Fibroblast of lung (primary cell): ENCODE measurements at regions not wholly inside any gene's neighbourhood (a gene's known extent, or its start where the extent isn't known, plus 50 kb on each side); places are given as distances from the start of the nearest gene placed in this dataset.

Experiments used
- DNase-seq, 2 donors: peaks; one replicate each; pipeline versions ENCODE4 v3.0.0 to v3.0.0-alpha.2; 2010; ENCODE audit warnings: low read depth in 2 of 2
- H2AFZ ChIP-seq: 2 replicates; pipeline ENCODE4 v1.5.1; 2012; ENCODE audit warnings: low read length, control low read depth, inconsistent platforms
- H3K27ac ChIP-seq: 2 replicates; pipeline ENCODE4 v1.5.1; 2011; ENCODE audit warnings: low read length, control low read depth; ENCODE audit not compliant: insufficient read depth
- H3K27me3 ChIP-seq: 2 replicates; pipeline ENCODE4 v1.5.1; 2011; ENCODE audit warnings: mild to moderate bottlenecking, low read length; ENCODE audit not compliant: control insufficient read depth, insufficient read depth
- H3K36me3 ChIP-seq: 2 replicates; pipeline ENCODE4 v1.5.1; 2011; ENCODE audit warnings: low read length; ENCODE audit not compliant: control insufficient read depth, insufficient read depth
- H3K4me1 ChIP-seq: 2 replicates; pipeline ENCODE4 v1.5.1; 2011; ENCODE audit warnings: low read length; ENCODE audit not compliant: control insufficient read depth, insufficient read depth; ENCODE audit errors: extremely low read depth
- H3K4me2 ChIP-seq: 2 replicates; pipeline ENCODE4 v1.5.1; 2011; ENCODE audit warnings: low read length, control low read depth; ENCODE audit not compliant: insufficient read depth; ENCODE audit errors: extremely low read depth
- H3K4me3 ChIP-seq, 4 experiments: fragments of 200-600 bp in 1 of 4; sonication (generic) in 1 of 4; replicated peaks in 1 of 4; 2 replicates each; pipeline ENCODE4 v1.5.1; 2011 to 2016; ENCODE audit warnings: low read length in 4 of 4, low read depth in 3 of 4, mild to moderate bottlenecking in 3 of 4, control low read depth in 2 of 4, inconsistent platforms in 1 of 4, mixed read lengths in 1 of 4; ENCODE audit not compliant: insufficient read depth in 1 of 4; ENCODE audit errors: control extremely low read depth in 1 of 4
- H3K79me2 ChIP-seq: 2 replicates; pipeline ENCODE4 v1.5.1; 2012; ENCODE audit warnings: mild to moderate bottlenecking, low read length, inconsistent platforms; ENCODE audit not compliant: control insufficient read depth, insufficient read depth
- H3K9ac ChIP-seq: 2 replicates; pipeline ENCODE4 v1.5.1; 2011; ENCODE audit warnings: mild to moderate bottlenecking, low read length, control low read depth; ENCODE audit not compliant: insufficient read depth
- H3K9me3 ChIP-seq: 2 replicates; pipeline ENCODE4 v1.5.1; 2012; ENCODE audit warnings: low read depth, low read length; ENCODE audit not compliant: control insufficient read depth, insufficient read depth
- H4K20me1 ChIP-seq: 2 replicates; pipeline ENCODE4 v1.5.1; 2011; ENCODE audit warnings: low read length; ENCODE audit not compliant: control insufficient read depth, insufficient read depth; ENCODE audit errors: extremely low read depth
- EZH2 ChIP-seq: IDR thresholded peaks from 2 replicates; pipeline ENCODE4 v1.5.1; 2012; ENCODE audit warnings: low read length, control low read depth, mild to moderate bottlenecking; ENCODE audit errors: missing control alignments
- TF ChIP-seq, protein P1 (sequence below), 2 donors: IDR thresholded peaks in 1 of 2; conservative IDR thresholded peaks in 1 of 2; 1 replicate in 1 of 2; 2 replicates in 1 of 2; pipeline ENCODE4 v1.5.1; 2011 to 2012; ENCODE audit warnings: low read length in 2 of 2, control low read depth in 1 of 2, inconsistent platforms in 1 of 2, low read depth in 1 of 2, mild to moderate bottlenecking in 1 of 2

DNA sequence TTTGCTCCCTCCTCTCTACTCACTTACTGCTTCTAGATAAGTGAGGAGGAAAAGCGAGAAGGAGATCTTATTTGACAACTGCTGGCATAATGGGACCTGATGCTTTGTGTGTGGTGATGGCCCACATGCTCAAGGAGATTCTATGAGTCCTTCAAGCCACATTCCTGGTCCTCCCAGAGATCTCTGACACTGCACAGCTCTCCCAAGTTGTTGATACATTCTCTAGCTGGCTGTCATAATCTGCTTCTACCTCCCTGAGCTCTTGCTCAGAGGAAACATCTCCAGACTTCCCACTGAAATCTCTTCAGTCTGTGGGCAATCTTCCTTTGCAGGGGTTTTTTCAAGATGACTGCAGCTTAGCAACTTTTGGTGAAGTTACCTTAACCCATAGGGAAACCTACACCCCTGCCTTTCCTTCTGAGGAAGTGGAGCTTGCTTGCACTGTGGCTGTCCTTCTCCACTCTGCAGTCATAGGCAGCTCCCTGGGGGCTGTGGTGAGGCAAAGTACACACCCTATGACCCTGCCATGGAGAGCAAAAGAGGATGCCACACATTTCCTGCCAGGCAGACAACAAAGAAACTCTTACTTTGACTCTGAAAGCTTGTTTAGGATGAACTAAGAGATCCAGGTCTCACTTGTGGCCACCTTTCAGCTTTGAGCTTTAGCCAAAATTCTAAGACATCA is 163.8 kb downstream of the TMEM38B start:
- Histone ChIP-seq H3K9me3 (no peaks in the 10 kb centered on the region), H3K4me1 (no peaks in the 10 kb centered on the region), H3K4me3 (no peak overlapping the region), H4K20me1 (no peaks in the 10 kb centered on the region), H3K4me2 (no peak overlapping the region), H3K36me3 (no peaks in the 10 kb centered on the region), H3K79me2 (no peaks in the 10 kb centered on the region), H3K27ac (no peak overlapping the region), H3K9ac (no peak overlapping the region), H2AFZ (no peak overlapping the region), H3K27me3 (no peaks in the 10 kb centered on the region)
- no peak for DNase-seq
- TF ChIP-seq, protein P1, sequence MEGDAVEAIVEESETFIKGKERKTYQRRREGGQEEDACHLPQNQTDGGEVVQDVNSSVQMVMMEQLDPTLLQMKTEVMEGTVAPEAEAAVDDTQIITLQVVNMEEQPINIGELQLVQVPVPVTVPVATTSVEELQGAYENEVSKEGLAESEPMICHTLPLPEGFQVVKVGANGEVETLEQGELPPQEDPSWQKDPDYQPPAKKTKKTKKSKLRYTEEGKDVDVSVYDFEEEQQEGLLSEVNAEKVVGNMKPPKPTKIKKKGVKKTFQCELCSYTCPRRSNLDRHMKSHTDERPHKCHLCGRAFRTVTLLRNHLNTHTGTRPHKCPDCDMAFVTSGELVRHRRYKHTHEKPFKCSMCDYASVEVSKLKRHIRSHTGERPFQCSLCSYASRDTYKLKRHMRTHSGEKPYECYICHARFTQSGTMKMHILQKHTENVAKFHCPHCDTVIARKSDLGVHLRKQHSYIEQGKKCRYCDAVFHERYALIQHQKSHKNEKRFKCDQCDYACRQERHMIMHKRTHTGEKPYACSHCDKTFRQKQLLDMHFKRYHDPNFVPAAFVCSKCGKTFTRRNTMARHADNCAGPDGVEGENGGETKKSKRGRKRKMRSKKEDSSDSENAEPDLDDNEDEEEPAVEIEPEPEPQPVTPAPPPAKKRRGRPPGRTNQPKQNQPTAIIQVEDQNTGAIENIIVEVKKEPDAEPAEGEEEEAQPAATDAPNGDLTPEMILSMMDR (conservative IDR thresholded peaks at IDR 0.05 in 1 of 2, IDR thresholded peaks at IDR 0.05 in 1 of 2; ENCODE audit: low read depth in 1 of 2, low read length in 2 of 2) = no peak
- no peak for TF ChIP-seq EZH2

DNA sequence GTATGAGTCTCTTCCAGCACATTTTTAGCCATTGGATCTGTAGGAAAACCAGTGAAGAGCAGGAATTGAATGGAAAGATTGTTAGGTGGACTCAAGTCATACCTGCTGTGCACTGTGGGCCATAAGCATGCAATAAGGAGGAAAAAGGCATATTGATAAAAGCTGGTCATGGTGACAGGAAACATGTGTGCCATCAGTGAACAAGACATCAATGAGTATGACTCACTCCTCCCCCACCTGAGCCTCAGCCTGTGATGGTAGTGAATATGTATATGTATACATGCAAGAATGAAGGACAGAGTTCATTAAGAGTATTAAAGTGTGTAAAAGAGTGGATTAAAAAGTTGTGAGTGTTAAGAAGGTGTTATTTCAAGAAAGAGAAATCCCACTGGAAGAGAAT is 164.5 kb downstream of the TMEM38B start:
- Histone ChIP-seq H3K36me3 (no peaks in the 10 kb centered on the region), H2AFZ (no peak overlapping the region), H3K4me1 (no peaks in the 10 kb centered on the region), H3K9me3 (no peaks in the 10 kb centered on the region), H4K20me1 (no peaks in the 10 kb centered on the region), H3K9ac (no peak overlapping the region), H3K4me3 (no peak overlapping the region), H3K27me3 (no peaks in the 10 kb centered on the region), H3K27ac (no peak overlapping the region), H3K79me2 (no peaks in the 10 kb centered on the region), H3K4me2 (no peak overlapping the region)
- TF ChIP-seq, protein P1 (conservative IDR thresholded peaks at IDR 0.05 in 1 of 2, IDR thresholded peaks at IDR 0.05 in 1 of 2; ENCODE audit: low read depth in 1 of 2, low read length in 2 of 2) = no peak
- no peak for TF ChIP-seq EZH2
- DNase-seq = no peak

DNA sequence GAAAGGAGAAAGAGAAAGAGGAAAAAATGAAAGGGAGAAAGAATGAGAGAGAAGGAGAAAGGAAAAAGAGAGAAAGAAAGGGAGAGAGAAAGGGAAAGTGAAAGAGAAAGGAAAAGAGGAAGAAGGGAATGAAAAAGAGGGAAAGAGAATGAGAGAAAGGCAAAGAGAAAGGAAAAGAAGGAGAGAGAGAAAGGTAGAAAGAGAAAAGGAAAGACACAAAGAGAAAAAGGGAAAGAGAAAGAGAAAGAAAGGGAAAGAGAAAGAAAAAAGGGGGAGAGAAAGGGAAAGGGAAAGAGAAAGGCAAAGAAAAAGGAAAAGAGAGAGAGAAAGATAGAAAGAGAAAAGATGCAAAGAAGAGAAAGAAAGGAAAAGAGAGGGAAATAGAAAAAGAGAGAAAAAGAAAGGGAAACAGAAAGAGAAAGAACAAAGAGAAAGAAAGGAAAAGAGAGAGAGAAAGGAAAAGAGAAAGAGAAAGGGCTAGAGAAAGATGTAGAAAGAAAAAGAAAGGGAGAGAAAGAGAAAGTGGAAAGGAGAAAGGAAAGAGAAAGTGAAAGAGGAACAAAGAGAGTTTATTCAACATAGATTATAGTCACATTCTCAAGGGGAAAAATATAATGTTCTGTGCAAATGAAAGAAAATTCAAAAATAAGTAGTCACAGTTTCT is 165.2 kb downstream of the TMEM38B start:
- Histone ChIP-seq H4K20me1 (no peaks in the 10 kb centered on the region), H2AFZ (no peak overlapping the region), H3K4me2 (no peak overlapping the region), H3K27me3 (no peaks in the 10 kb centered on the region), H3K79me2 (no peaks in the 10 kb centered on the region), H3K9me3 (no peaks in the 10 kb centered on the region), H3K36me3 (no peaks in the 10 kb centered on the region), H3K4me3 (no peak overlapping the region), H3K9ac (no peak overlapping the region), H3K4me1 (no peaks in the 10 kb centered on the region), H3K27ac (no peak overlapping the region)
- no peak for DNase-seq
- TF ChIP-seq, protein P1 (conservative IDR thresholded peaks at IDR 0.05 in 1 of 2, IDR thresholded peaks at IDR 0.05 in 1 of 2; ENCODE audit: low read depth in 1 of 2, low read length in 2 of 2) = no peak
- TF ChIP-seq EZH2 = no peak
